PC-9 (cell line): ENCODE measurements at regions not wholly inside any gene's neighbourhood (a gene's known extent, or its start where the extent isn't known, plus 50 kb on each side); places are given as distances from the start of the nearest gene placed in this dataset.

ENCODE experiments used
- EZH2 ChIP-seq: fragments of 200-600 bp; sonication (generic); IDR thresholded peaks from 2 replicates; pipeline ENCODE4 v1.8.0; 2017; ENCODE audit warnings: antibody characterized with exemption, low read depth
- TF ChIP-seq, protein P1 (sequence below): fragments of 200-600 bp; sonication (generic); conservative IDR thresholded peaks from 2 replicates; pipeline ENCODE4 v1.6.1; 2017; ENCODE audit warnings: mixed run types, antibody characterized with exemption, mild to moderate bottlenecking, moderate library complexity

DNA sequence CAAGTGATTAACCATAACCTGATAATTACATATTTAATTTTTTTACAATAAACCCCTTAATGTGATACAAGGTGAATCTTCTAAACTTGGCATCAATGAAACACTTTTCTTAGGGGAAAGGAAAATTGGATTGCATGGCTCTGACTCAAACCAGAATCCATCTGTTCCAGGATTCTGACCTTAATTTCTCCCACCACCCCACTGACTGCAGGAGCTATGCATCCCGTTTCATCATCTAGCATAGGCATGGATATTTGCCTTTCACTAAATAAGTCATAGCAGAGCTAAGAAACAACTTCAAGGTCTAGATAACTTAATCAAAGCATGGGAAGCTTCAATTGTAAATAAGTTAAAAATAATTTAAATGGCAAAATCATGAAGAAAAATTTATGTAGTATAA, 156.3 kb downstream of the BTC start:
- TF ChIP-seq, protein P1, sequence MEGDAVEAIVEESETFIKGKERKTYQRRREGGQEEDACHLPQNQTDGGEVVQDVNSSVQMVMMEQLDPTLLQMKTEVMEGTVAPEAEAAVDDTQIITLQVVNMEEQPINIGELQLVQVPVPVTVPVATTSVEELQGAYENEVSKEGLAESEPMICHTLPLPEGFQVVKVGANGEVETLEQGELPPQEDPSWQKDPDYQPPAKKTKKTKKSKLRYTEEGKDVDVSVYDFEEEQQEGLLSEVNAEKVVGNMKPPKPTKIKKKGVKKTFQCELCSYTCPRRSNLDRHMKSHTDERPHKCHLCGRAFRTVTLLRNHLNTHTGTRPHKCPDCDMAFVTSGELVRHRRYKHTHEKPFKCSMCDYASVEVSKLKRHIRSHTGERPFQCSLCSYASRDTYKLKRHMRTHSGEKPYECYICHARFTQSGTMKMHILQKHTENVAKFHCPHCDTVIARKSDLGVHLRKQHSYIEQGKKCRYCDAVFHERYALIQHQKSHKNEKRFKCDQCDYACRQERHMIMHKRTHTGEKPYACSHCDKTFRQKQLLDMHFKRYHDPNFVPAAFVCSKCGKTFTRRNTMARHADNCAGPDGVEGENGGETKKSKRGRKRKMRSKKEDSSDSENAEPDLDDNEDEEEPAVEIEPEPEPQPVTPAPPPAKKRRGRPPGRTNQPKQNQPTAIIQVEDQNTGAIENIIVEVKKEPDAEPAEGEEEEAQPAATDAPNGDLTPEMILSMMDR, result no peak
- TF ChIP-seq EZH2, result no peak
